K562 (cell line): ENCODE measurements at regions not wholly inside any gene's neighbourhood (a gene's known extent, or its start where the extent isn't known, plus 50 kb on each side); places are given as distances from the start of the nearest gene placed in this dataset.

Experiments used
- TF ChIP-seq, protein P1 (sequence below), 3 experiments: IDR thresholded peaks in 2 of 3; conservative IDR thresholded peaks in 1 of 3; 2 replicates each; pipeline ENCODE4 v1.5.1; 2011 to 2012; ENCODE audit warnings: low read length in 3 of 3, mild to moderate bottlenecking in 3 of 3, control low read depth in 2 of 3, improper control_type of control experiment in 1 of 3, inconsistent platforms in 1 of 3, low read depth in 1 of 3, mixed read lengths in 1 of 3, moderate library complexity in 1 of 3; ENCODE audit not compliant: insufficient read depth in 2 of 3
- TF ChIP-seq, protein P2 (sequence below): IDR thresholded peaks from 3 replicates; pipeline ENCODE4 v1.6.1; 2011; ENCODE audit warnings: borderline replicate concordance, mild to moderate bottlenecking; ENCODE audit not compliant: insufficient read length, insufficient read depth

- TF ChIP-seq, protein P1, sequence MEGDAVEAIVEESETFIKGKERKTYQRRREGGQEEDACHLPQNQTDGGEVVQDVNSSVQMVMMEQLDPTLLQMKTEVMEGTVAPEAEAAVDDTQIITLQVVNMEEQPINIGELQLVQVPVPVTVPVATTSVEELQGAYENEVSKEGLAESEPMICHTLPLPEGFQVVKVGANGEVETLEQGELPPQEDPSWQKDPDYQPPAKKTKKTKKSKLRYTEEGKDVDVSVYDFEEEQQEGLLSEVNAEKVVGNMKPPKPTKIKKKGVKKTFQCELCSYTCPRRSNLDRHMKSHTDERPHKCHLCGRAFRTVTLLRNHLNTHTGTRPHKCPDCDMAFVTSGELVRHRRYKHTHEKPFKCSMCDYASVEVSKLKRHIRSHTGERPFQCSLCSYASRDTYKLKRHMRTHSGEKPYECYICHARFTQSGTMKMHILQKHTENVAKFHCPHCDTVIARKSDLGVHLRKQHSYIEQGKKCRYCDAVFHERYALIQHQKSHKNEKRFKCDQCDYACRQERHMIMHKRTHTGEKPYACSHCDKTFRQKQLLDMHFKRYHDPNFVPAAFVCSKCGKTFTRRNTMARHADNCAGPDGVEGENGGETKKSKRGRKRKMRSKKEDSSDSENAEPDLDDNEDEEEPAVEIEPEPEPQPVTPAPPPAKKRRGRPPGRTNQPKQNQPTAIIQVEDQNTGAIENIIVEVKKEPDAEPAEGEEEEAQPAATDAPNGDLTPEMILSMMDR (IDR thresholded peaks at IDR 0.05 in 2 of 3, conservative IDR thresholded peaks at IDR 0.05 in 1 of 3; ENCODE audit: insufficient read depth in 2 of 3, low read depth in 1 of 3, low read length in 3 of 3) = 0 out of 6 replicates have a peak, but pooled peaks of 1 of the 3 experiments have one; percentile 15
- TF ChIP-seq, protein P2, sequence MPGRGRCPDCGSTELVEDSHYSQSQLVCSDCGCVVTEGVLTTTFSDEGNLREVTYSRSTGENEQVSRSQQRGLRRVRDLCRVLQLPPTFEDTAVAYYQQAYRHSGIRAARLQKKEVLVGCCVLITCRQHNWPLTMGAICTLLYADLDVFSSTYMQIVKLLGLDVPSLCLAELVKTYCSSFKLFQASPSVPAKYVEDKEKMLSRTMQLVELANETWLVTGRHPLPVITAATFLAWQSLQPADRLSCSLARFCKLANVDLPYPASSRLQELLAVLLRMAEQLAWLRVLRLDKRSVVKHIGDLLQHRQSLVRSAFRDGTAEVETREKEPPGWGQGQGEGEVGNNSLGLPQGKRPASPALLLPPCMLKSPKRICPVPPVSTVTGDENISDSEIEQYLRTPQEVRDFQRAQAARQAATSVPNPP = no peak
Observed at GRCh38 chr20:48148916-48149672, 363.8 kb upstream of the SULF2 start.
